Peyer's patch (tissue), 4 donors: ENCODE measurements at regions not wholly inside any gene's neighbourhood (a gene's known extent, or its start where the extent isn't known, plus 50 kb on each side); places are given as distances from the start of the nearest gene placed in this dataset.

ENCODE experiments used
- DNase-seq, 3 donors: peaks; one replicate each; pipeline ENCODE4 v3.0.0-alpha.2; 2017 to 2019
- H3K27ac ChIP-seq, 4 donors: fragments of 200-600 bp; sonication (generic); one replicate each; pipeline ENCODE4 v1.5.1; 2016 to 2019
- H3K27me3 ChIP-seq, 2 donors: fragments of 200-600 bp; sonication (generic); one replicate each; pipeline ENCODE4 v1.5.1; 2019
- H3K36me3 ChIP-seq, 3 donors: fragments of 200-600 bp; sonication (generic); one replicate each; pipeline ENCODE4 v1.5.1; 2016 to 2019
- H3K4me1 ChIP-seq, 4 donors: fragments of 200-600 bp; sonication (generic); one replicate each; pipeline ENCODE4 v1.5.1; 2016 to 2019
- H3K4me3 ChIP-seq, 4 donors: fragments of 200-600 bp; sonication (generic); 1 replicate in 3 of 4; 2 replicates in 1 of 4; pipeline ENCODE4 v1.5.1; 2016 to 2019; ENCODE audit warnings: mild to moderate bottlenecking in 1 of 4
- H3K9me3 ChIP-seq, 4 donors: fragments of 200-600 bp; sonication (generic); one replicate each; pipeline ENCODE4 v1.5.1; 2016 to 2019; ENCODE audit warnings: mild to moderate bottlenecking in 1 of 4
- POLR2A ChIP-seq, 2 donors: fragments of 450-650 bp; IDR thresholded peaks; one replicate each; pipeline ENCODE4 v1.5.1; 2017; ENCODE audit warnings: antibody characterized with exemption in 2 of 2, mild to moderate bottlenecking in 2 of 2, moderate library complexity in 2 of 2
- TF ChIP-seq, protein P1 (sequence below), 6 experiments: fragments of 450-650 bp in 4 of 6; fragments of 200-600 bp in 2 of 6; sonication (generic) in 1 of 6; IDR thresholded peaks; one replicate each; pipeline ENCODE4 v1.5.1; 2017 to 2019; ENCODE audit warnings: antibody characterized with exemption in 6 of 6, mild to moderate bottlenecking in 3 of 6, moderate library complexity in 1 of 6

DNA sequence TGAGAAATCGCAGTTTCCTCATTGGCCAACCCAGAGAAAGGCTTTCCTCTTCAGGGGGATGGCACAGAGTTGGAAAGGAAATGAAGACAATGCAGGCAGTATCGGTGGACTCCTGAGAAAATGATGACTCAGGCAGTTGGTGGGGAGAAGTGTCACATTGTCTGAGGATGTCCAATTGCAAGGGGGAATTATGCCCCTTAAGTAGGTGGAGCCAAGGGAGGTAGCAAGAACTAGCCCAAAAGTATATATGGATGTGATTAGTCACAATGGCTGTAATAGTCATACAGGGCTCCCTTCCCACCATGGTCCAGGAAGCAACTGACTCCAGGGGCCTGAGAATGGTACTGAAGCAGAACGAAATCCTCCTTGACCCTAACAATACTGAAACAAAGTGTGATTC, 58.3 kb upstream of the EGFR start:
- H3K27ac ChIP-seq, result no peak overlapping the region
- no peak for DNase-seq
- H3K27me3 ChIP-seq, result no peaks in the 10 kb centered on the region
- no peaks in the 10 kb centered on the region for H3K36me3 ChIP-seq
- H3K4me3 ChIP-seq, result no peak overlapping the region
- H3K9me3 ChIP-seq, result no peaks in the 10 kb centered on the region
- no peaks in the 10 kb centered on the region for H3K4me1 ChIP-seq
- no peak for TF ChIP-seq POLR2A (IDR thresholded peaks at IDR 0.05)
- TF ChIP-seq, protein P1, sequence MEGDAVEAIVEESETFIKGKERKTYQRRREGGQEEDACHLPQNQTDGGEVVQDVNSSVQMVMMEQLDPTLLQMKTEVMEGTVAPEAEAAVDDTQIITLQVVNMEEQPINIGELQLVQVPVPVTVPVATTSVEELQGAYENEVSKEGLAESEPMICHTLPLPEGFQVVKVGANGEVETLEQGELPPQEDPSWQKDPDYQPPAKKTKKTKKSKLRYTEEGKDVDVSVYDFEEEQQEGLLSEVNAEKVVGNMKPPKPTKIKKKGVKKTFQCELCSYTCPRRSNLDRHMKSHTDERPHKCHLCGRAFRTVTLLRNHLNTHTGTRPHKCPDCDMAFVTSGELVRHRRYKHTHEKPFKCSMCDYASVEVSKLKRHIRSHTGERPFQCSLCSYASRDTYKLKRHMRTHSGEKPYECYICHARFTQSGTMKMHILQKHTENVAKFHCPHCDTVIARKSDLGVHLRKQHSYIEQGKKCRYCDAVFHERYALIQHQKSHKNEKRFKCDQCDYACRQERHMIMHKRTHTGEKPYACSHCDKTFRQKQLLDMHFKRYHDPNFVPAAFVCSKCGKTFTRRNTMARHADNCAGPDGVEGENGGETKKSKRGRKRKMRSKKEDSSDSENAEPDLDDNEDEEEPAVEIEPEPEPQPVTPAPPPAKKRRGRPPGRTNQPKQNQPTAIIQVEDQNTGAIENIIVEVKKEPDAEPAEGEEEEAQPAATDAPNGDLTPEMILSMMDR (IDR thresholded peaks at IDR 0.05), result no peak

DNA sequence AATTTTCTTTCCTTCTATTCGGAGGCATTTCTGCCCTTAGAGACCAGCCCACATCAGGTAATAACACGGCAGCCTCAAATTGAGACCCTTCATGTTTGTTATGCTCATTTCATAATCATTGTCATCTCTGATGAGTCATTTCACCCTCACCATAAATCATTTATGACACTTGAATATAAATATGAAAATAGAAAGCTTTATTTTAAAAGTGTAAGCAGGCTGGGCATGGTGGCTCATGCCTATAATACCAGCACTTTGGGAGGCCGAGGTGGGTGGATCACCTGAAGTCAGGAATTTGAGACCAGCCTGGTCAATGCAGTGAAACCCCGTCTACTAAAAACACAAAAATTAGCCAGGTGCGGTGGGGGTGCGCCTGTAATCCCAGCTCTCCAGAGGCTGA, 57.4 kb upstream of the EGFR start:
- Histone ChIP-seq H3K27me3 (no peaks in the 10 kb centered on the region), H3K36me3 (no peaks in the 10 kb centered on the region), H3K27ac (no peak overlapping the region), H3K9me3 (no peaks in the 10 kb centered on the region), H3K4me1 (no peaks in the 10 kb centered on the region), H3K4me3 (no peak overlapping the region)
- DNase-seq, result no peak
- no peak for TF ChIP-seq POLR2A (IDR thresholded peaks at IDR 0.05)
- TF ChIP-seq, protein P1 (IDR thresholded peaks at IDR 0.05), result no peak

DNA sequence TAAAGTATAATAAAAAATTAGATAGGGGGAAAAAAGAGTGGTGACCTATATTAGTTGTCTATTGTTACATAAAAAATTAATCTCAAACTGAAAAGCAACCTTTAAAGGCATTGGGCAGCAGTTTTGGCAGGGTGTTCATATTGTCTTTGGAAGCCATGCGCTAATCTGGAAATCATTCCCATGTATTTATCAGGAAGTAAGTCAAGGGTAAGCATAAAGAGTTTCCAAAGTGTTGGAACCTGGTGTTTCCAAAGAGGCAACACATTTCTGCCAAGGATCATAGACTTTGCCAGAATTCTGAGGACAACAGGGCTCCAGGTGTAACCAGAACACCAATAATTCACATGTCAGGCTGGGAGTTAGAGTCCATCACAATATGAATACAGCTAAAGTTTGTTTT, 55.7 kb upstream of the EGFR start:
- DNase-seq, result no peak
- no peak for TF ChIP-seq POLR2A (IDR thresholded peaks at IDR 0.05)
- TF ChIP-seq, protein P1 (IDR thresholded peaks at IDR 0.05), result no peak
- Histone ChIP-seq H3K4me3 (no peak overlapping the region), H3K4me1 (no peaks in the 10 kb centered on the region), H3K9me3 (no peaks in the 10 kb centered on the region), H3K27ac (no peak overlapping the region), H3K27me3 (no peaks in the 10 kb centered on the region), H3K36me3 (no peaks in the 10 kb centered on the region)

DNA sequence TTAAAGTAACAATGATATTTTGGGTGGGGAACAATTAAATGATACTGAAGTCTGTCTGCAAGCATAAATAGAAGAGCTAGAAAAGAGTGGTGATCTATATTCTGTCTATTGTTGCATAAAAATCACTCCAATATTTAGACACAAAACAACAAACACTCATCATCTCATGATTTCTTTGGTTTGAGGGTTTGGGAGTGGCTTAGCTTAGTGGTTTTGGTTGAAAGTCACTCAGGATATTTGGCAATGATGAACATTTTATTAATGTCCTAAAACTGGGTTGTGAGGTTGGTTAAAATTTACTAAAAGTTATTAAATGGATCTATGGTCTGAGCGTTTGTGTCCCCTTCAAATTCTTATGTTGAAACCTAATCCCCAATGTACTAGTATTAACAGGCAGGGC, 54.7 kb upstream of the EGFR start:
- TF ChIP-seq, protein P1 (IDR thresholded peaks at IDR 0.05), result no peak
- no peak for TF ChIP-seq POLR2A (IDR thresholded peaks at IDR 0.05)
- Histone ChIP-seq H3K4me3 (no peak overlapping the region), H3K9me3 (no peaks in the 10 kb centered on the region), H3K4me1 (no peaks in the 10 kb centered on the region), H3K27ac (no peak overlapping the region), H3K36me3 (no peaks in the 10 kb centered on the region), H3K27me3 (no peaks in the 10 kb centered on the region)
- DNase-seq, result no peak

DNA sequence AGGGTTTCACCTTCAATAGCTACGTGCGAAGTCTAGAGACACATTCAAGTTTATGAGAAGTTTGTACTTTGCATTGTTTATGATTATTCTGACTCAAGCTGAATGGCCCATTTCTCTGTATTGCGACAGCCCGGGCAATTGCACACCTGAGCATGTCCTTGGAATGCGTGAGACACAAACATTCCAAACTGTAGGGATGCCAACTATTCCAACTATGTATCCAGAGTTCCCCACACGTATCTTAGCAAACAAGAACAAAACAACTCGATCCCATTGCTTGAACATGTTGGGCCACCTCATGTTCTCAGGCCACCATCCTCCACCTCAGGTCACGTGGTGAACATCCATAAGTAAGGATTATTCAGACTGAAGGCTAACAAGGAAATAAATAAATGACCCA, 51.4 kb upstream of the EGFR start:
- no peak overlapping the region for H3K27ac ChIP-seq
- no peak for DNase-seq
- TF ChIP-seq POLR2A (IDR thresholded peaks at IDR 0.05), result no peak
- TF ChIP-seq, protein P1 (IDR thresholded peaks at IDR 0.05), result no peak

DNA sequence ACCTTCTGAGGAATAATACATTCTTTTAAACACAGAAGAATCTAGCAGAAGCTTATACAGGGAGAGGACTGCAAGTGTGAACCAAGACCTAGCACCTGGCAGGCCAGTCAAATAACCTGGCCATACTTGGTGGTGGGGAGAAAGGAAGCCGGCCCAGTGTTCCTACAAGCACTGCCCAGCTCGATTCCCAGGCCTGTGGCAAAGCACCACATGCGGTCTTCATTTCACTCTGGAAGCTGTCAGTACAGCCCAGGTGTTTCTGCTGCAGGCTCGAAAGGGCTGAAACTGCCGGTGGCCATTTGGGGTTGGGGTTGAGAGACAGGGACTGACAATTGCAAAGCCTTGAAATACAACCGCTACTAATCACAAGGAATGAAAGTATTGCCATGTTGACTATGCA, 50.8 kb upstream of the EGFR start:
- H3K4me3 ChIP-seq, result no peak overlapping the region
- H3K27me3 ChIP-seq, result no peaks in the 10 kb centered on the region
- DNase-seq, result no peak
- no peak for TF ChIP-seq POLR2A (IDR thresholded peaks at IDR 0.05)
- TF ChIP-seq, protein P1 (IDR thresholded peaks at IDR 0.05), result no peak
- no peaks in the 10 kb centered on the region for H3K4me1 ChIP-seq
- no peaks in the 10 kb centered on the region for H3K36me3 ChIP-seq
- H3K9me3 ChIP-seq, result no peaks in the 10 kb centered on the region
- H3K27ac ChIP-seq, result no peak overlapping the region

More for the DNA sequence above, 51.4 kb upstream of the EGFR start:
- Histone ChIP-seq H3K36me3 (no peaks in the 10 kb centered on the region), H3K9me3 (no peaks in the 10 kb centered on the region), H3K4me1 (no peaks in the 10 kb centered on the region), H3K4me3 (no peak overlapping the region), H3K27me3 (no peaks in the 10 kb centered on the region)
